ENCODE measurements at regions not wholly inside any gene's neighbourhood (a gene's known extent, or its start where the extent isn't known, plus 50 kb on each side); places are given as distances from the start of the nearest gene placed in this dataset.
"Not testable (repeated sequence)": the region's sequence is repeated elsewhere in the genome, so short reads cannot be mapped to it uniquely, and the experiment has no call there.

- no peak for DNase-seq
Observed at GRCh38 chr2:123359636-123360035, 665.5 kb upstream of the CNTNAP5 start.

- DNase-seq = no peak
Observed at GRCh38 chr2:123362671-123363440, 662.2 kb upstream of the CNTNAP5 start.

GRCh38 chr2:123363826-123364225, 661.3 kb upstream of the CNTNAP5 start:
- DNase-seq = no peak

GRCh38 chr2:123364243-123364896, 660.7 kb upstream of the CNTNAP5 start:
- no peak for DNase-seq

DNA sequence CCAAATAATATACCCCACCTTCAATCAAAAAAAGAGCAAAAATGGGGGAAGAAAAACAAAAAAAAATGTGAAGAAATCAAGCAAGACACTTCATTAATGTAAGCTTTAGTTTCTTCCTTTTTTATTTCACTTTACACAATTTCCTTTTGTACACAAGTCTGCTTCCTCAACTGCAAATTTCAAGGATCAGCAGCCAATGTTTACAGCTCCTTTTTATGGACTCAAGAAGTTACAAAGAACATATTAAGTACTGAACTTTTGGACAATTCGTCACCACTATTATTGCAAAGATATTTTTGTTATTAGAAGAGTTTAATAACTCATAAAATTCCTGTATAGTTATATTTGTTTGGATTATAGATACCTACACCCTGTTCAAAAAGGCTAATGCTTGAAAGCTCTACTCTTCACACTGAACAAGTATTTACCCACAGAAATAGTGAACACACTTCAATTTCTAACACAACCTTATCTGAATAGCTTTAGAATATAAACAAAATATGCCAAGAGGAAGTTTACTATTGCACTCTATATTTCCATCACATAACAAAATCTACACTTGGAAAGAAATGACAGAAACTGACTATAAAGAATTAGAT, 658.7 kb upstream of the CNTNAP5 start:
- DNase-seq = no peak

GRCh38 chr2:123370186-123370585, 654.9 kb upstream of the CNTNAP5 start:
- DNase-seq = no peak

DNA sequence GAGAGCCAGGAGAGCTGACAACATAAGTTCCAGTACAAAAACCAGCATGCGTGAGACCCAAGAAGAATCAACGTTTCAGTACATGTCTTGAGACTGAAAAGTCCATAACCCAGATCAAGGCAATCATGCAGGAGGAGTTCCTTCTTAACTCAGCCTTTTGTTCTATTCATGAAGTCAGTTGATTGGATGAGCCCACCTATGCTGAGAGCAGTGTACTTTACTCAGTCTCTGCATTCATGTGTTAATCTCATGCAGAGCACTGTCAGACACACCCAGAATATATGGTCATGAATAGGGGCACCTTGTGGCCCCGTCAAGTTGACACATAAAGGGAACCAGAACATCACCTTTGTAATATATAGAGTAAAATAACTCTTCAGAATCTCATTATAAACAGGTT, 653.6 kb upstream of the CNTNAP5 start:
- DNase-seq = no peak

- DNase-seq = peak; percentile 48
Observed at GRCh38 chr2:123380370-123380935, 644.6 kb upstream of the CNTNAP5 start.

DNA sequence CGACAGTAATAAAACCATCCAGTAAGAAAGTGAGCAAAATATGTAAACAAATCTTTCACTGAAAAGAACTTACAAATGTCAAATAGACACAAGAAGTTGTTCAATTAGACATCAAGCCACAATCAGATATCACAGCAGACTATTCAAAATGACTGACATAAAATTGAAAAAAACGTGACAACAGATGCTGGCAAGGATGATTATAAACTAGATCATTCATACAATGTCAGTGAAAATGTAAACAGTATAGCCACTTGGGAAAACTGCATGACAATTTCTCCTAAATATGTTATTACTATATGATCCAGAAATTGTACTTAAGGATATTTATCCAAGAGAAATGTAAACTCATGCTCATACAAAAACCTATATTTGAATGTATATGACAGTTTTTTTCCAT, 609.4 kb upstream of the CNTNAP5 start:
- no peak for DNase-seq

DNA sequence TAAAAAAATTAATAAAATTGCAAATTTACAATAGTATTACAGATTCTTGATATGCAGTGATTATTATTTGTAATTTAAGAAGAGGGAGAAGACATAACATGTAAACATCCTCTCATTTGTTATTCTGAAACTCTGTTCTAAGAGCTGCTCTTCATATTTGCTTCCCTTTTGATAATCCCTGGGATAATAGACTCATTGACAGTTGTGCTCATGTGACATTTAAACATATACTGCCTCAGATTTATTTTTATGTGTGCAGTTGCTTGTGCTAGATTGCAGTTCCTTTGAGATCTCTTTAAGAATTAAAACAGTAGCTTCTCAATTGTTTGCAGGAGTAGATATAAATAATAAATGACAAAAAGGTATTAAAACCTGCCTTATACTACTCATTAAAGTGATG, 605.1 kb upstream of the CNTNAP5 start:
- no peak for DNase-seq

DNA sequence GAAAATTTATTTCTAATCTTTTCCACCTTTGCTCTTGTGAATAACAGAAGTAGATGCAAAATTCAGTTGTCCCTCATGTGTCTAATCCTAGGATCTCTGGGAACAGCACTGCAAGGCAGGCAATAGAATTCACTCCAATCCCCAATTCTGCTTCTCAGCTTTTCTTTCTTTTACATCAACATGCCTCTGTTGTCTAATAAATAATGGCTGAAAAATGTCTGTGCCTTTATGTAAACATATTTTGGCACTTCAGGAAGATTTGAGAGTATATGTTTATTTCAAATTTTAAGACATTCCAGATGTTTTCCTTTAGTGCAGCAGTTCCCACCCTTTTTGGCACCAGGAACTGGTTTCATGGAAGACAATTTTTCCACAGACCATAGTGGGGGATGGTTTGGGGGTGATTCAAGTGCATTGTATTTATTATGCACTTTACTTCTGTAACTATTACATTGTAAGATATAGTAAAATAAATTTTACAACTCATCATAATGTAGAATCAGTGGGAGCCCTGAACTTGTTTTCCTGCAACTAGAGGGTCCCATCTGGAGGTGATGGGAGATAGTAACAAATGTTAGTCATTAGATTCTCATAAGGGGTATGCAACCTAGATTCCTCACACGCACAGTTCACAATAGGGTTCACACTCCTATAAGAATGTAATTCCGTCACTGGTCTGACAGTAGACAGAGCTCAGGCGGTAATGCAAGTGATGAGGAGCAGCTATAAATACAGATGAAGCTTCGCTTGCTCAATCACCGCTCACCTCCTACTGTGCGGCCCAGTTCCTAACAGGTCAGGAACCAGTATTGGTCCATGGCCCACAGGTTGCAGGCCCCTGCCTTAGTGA, 590.3 kb upstream of the CNTNAP5 start:
- DNase-seq = no peak

- no peak for DNase-seq
Observed at GRCh38 chr2:123438251-123438650, 586.8 kb upstream of the CNTNAP5 start.

DNA sequence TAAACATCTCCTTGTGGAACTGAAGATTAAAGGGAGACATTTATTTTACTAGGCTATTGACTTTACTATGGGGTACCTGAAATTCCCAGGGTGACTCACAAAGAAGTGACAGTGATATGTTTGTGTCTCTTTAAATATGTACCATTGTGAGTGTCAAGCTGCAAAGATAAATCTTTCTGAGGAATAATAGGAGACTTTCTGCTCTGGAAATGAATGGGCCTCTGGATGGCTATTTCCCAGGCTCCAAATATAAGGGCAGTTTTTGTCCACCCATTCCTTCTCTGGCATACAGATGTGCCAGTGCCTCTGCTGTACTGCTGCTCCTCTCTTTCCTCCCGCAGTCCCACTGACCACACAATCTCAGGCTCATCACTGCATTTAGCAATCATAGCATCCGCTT, 586.4 kb upstream of the CNTNAP5 start:
- no peak for DNase-seq

DNA sequence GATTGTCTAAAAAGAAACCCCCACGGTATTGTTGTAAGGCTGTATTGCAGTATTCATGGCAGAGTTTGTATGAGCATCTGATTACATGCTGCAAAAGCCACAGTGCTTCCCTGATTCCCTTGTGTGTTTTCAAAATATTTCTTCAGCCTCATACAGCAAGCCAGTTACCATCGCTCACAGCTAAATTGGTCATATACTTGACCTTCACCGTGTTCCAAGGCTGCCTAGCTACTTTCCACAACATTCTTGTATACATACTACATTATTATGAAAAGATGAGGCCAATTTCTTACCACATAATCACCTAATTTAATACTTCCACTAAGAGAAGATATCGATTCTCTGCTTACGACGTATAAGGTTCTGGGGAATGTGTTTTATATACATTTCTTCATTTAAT, 576.3 kb upstream of the CNTNAP5 start:
- no peak for DNase-seq

GRCh38 chr2:123451542-123451941, 573.5 kb upstream of the CNTNAP5 start:
- no peak for DNase-seq

- no peak for DNase-seq
Observed at GRCh38 chr2:123453046-123453700, 571.9 kb upstream of the CNTNAP5 start.

DNA sequence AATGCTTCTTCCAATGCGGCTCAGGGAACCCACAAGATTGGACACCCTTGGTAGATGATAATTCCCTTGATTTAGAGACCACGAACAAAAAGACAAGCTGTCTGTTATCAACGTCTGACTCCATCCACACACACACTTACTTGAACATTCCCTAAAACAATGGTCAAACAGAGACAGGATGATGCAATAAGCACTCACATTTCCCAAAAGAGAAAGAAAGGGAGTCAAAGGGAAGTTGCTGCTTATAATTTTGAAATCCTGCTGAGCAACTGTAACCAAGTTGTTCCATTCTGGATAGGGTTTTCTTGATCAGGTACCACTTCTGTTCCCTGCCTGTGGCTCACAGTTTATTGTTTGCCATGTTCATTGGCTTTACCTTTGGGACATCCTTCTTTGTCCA, 571.3 kb upstream of the CNTNAP5 start:
- DNase-seq = no peak

GRCh38 chr2:123455234-123455633, 569.9 kb upstream of the CNTNAP5 start:
- DNase-seq = not testable (repeated sequence)

- DNase-seq = no peak
Observed at GRCh38 chr2:123456416-123456815, 568.7 kb upstream of the CNTNAP5 start.

GRCh38 chr2:123463886-123464285, 561.2 kb upstream of the CNTNAP5 start:
- no peak for DNase-seq

- DNase-seq = no peak
Observed at GRCh38 chr2:123468071-123468470, 557.0 kb upstream of the CNTNAP5 start.

DNA sequence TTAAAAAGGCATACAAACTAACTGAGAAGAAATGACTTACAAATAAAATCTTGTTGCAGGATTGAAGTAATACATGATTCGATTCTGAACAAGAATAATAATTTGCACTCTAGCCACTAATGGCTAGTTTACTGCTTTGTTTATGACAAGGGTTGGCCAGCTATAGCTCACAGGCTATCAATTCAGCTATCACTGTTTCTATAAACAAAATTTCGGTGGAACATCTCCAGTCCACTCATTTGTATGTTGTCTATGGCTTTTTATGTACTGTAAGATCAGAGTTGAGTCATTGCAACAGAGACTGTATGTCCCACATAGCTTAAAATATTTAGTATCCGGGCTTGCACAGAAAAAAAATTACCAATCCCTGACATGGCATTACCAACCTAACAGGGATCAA, 543.7 kb upstream of the CNTNAP5 start:
- DNase-seq = no peak

Measured in islet precursor cell (in vitro differentiated cells).